Amniotic epithelial cell (primary cell): ENCODE measurements at regions not wholly inside any gene's neighbourhood (a gene's known extent, or its start where the extent isn't known, plus 50 kb on each side); places are given as distances from the start of the nearest gene placed in this dataset.
"Not testable (repeated sequence)": the region's sequence is repeated elsewhere in the genome, so short reads cannot be mapped to it uniquely, and the experiment has no call there.

ENCODE experiments used
- DNase-seq: peaks from one replicate; pipeline ENCODE4 v3.0.0-alpha.2; 2010; ENCODE audit warnings: low read depth

- no peak for DNase-seq
These were observed 350.1 kb upstream of the ADAMTS9 start for GRCh38 chr3:65037861-65038260.

GRCh38 chr3:65035246-65035645 is 347.4 kb upstream of the ADAMTS9 start:
- no peak for DNase-seq

- DNase-seq = no peak
These were observed 345.8 kb upstream of the ADAMTS9 start for GRCh38 chr3:65033576-65033975.

GRCh38 chr3:65030847-65031463 is 343.2 kb upstream of the ADAMTS9 start:
- DNase-seq = peak; percentile 98

GRCh38 chr3:65030014-65030627 is 342.3 kb upstream of the ADAMTS9 start:
- DNase-seq = peak; percentile 26

GRCh38 chr3:65029130-65029529 is 341.3 kb upstream of the ADAMTS9 start:
- no peak for DNase-seq

- no peak for DNase-seq
These were observed 340.2 kb upstream of the ADAMTS9 start for GRCh38 chr3:65028024-65028423.

GRCh38 chr3:65027335-65027734 is 339.5 kb upstream of the ADAMTS9 start:
- DNase-seq = no peak

- no peak for DNase-seq
These were observed 338.4 kb upstream of the ADAMTS9 start for GRCh38 chr3:65026151-65026550.

- DNase-seq = no peak
These were observed 336.3 kb upstream of the ADAMTS9 start for GRCh38 chr3:65024148-65024547.

GRCh38 chr3:65020281-65021160 is 332.7 kb upstream of the ADAMTS9 start:
- no peak for DNase-seq

- no peak for DNase-seq
These were observed 331.7 kb upstream of the ADAMTS9 start for GRCh38 chr3:65019443-65020055.

- no peak for DNase-seq
These were observed 331.0 kb upstream of the ADAMTS9 start for GRCh38 chr3:65018801-65019200.

- DNase-seq = no peak
These were observed 329.6 kb upstream of the ADAMTS9 start for GRCh38 chr3:65017359-65017758.

- no peak for DNase-seq
These were observed 327.9 kb upstream of the ADAMTS9 start for GRCh38 chr3:65015711-65016110.

GRCh38 chr3:65013053-65013452 is 325.3 kb upstream of the ADAMTS9 start:
- DNase-seq = no peak

- DNase-seq = peak; percentile 31
These were observed 318.5 kb upstream of the ADAMTS9 start for GRCh38 chr3:65006300-65006739.

- DNase-seq = no peak
These were observed 317.7 kb upstream of the ADAMTS9 start for GRCh38 chr3:65005486-65005885.

GRCh38 chr3:65004795-65005295 is 317.0 kb upstream of the ADAMTS9 start:
- no peak for DNase-seq

GRCh38 chr3:65004306-65004705 is 316.5 kb upstream of the ADAMTS9 start:
- no peak for DNase-seq

- not testable (repeated sequence) for DNase-seq
These were observed 313.3 kb upstream of the ADAMTS9 start for GRCh38 chr3:65001119-65001518.

- DNase-seq = no peak
These were observed 310.5 kb upstream of the ADAMTS9 start for GRCh38 chr3:64998317-64998716.
